HepG2 (cell line): ENCODE measurements at regions not wholly inside any gene's neighbourhood (a gene's known extent, or its start where the extent isn't known, plus 50 kb on each side); places are given as distances from the start of the nearest gene placed in this dataset.

Experiments
- ATF1 ChIP-seq: IDR thresholded peaks from 2 replicates; pipeline ENCODE4 v1.6.1; 2016; ENCODE audit warnings: mild to moderate bottlenecking, control low read depth
- ATF7 ChIP-seq, 2 experiments: fragments of 450-650 bp in 1 of 2; sonication (generic) in 1 of 2; formaldehyde crosslinking in 1 of 2; IDR thresholded peaks; 2 replicates each; pipeline versions ENCODE4 v1.4.0 to v1.6.1; 2016 to 2020; ENCODE audit warnings: antibody characterized with exemption in 1 of 2, mild to moderate bottlenecking in 1 of 2, missing genetic modification reagents in 1 of 2
- CREB1 ChIP-seq, 2 experiments: fragments of 450-650 bp in 1 of 2; IDR thresholded peaks; 2 replicates each; pipeline ENCODE4 v1.6.1; 2016 to 2017; ENCODE audit warnings: control low read depth in 1 of 2, mild to moderate bottlenecking in 1 of 2, missing compliant biosample characterization in 1 of 2, missing genetic modification characterization in 1 of 2
- CTCF ChIP-seq: sonication (generic); formaldehyde crosslinking; IDR thresholded peaks from 2 replicates; pipeline ENCODE4 v1.5.0; 2020; ENCODE audit warnings: mild to moderate bottlenecking, missing genetic modification reagents, moderate library complexity
- FOXJ3 ChIP-seq: sonication (generic); formaldehyde crosslinking; IDR thresholded peaks from 2 replicates; pipeline ENCODE4 v1.4.0; 2020; ENCODE audit warnings: missing genetic modification reagents, mild to moderate bottlenecking, borderline replicate concordance
- HHEX ChIP-seq: IDR thresholded peaks from 2 replicates; pipeline ENCODE4 v1.6.1; 2016; ENCODE audit warnings: control low read depth
- MATR3 ChIP-seq: sonication (generic); formaldehyde crosslinking; IDR thresholded peaks from 2 replicates; pipeline ENCODE4 v1.4.0; 2020; ENCODE audit warnings: missing genetic modification reagents
- PATZ1 ChIP-seq: sonication (generic); formaldehyde crosslinking; IDR thresholded peaks from 2 replicates; pipeline ENCODE4 v1.4.0; 2020; ENCODE audit warnings: missing genetic modification reagents
- PRMT3 ChIP-seq: sonication (generic); formaldehyde crosslinking; IDR thresholded peaks from 2 replicates; pipeline ENCODE4 v1.8.1; 2022; ENCODE audit warnings: low read depth, mild to moderate bottlenecking, moderate library complexity, missing genetic modification reagents, borderline replicate concordance
- RCOR2 ChIP-seq: IDR thresholded peaks from 2 replicates; pipeline ENCODE4 v1.6.1; 2016; ENCODE audit warnings: missing biosample characterization, missing genetic modification reagents
- RXRA ChIP-seq: sonication (generic); formaldehyde crosslinking; IDR thresholded peaks from 2 replicates; pipeline ENCODE4 v1.5.1; 2020; ENCODE audit warnings: missing genetic modification reagents
- SAP130 ChIP-seq: IDR thresholded peaks from 2 replicates; pipeline ENCODE4 v1.6.1; 2016; ENCODE audit warnings: low read depth
- SOX5 ChIP-seq: IDR thresholded peaks from 2 replicates; pipeline ENCODE4 v1.6.1; 2016; ENCODE audit warnings: borderline replicate concordance
- SP5 ChIP-seq: IDR thresholded peaks from 2 replicates; pipeline ENCODE4 v1.6.1; 2016; ENCODE audit warnings: low read depth, borderline replicate concordance
- TARDBP ChIP-seq: sonication (generic); formaldehyde crosslinking; IDR thresholded peaks from 2 replicates; pipeline ENCODE4 v1.8.0; 2022; ENCODE audit warnings: mild to moderate bottlenecking, missing genetic modification reagents
- TSC22D2 ChIP-seq: sonication (generic); formaldehyde crosslinking; IDR thresholded peaks from 2 replicates; pipeline ENCODE4 v1.5.1; 2020; ENCODE audit warnings: missing genetic modification reagents, mild to moderate bottlenecking, borderline replicate concordance
- ZBTB25 ChIP-seq: IDR thresholded peaks from 2 replicates; pipeline ENCODE4 v1.6.1; 2018; ENCODE audit warnings: missing genetic modification reagents
- ZNF160 ChIP-seq: sonication (generic); formaldehyde crosslinking; IDR thresholded peaks from 2 replicates; pipeline ENCODE4 v1.8.0; 2022; ENCODE audit warnings: mild to moderate bottlenecking, inconsistent platforms, missing genetic modification reagents
- ZNF30 ChIP-seq: sonication (generic); formaldehyde crosslinking; IDR thresholded peaks from 2 replicates; pipeline ENCODE4 v1.5.0; 2020; ENCODE audit warnings: mild to moderate bottlenecking, missing genetic modification reagents
- ZNF343 ChIP-seq: sonication (generic); formaldehyde crosslinking; IDR thresholded peaks from 2 replicates; pipeline ENCODE4 v1.4.0; 2020; ENCODE audit warnings: mild to moderate bottlenecking, missing genetic modification reagents
- ZNF441 ChIP-seq: sonication (generic); formaldehyde crosslinking; IDR thresholded peaks from 2 replicates; pipeline ENCODE4 v1.7.0; 2021; ENCODE audit warnings: missing genetic modification reagents, borderline replicate concordance
- ZNF510 ChIP-seq: sonication (generic); formaldehyde crosslinking; IDR thresholded peaks from 2 replicates; pipeline ENCODE4 v1.4.0; 2020; ENCODE audit warnings: low read depth, mild to moderate bottlenecking, missing genetic modification reagents
- ZNF530 ChIP-seq: sonication (generic); formaldehyde crosslinking; IDR thresholded peaks from 2 replicates; pipeline ENCODE4 v1.5.0; 2020; ENCODE audit warnings: low read depth, mild to moderate bottlenecking, missing genetic modification reagents
- ZNF674 ChIP-seq: sonication (generic); formaldehyde crosslinking; IDR thresholded peaks from 2 replicates; pipeline ENCODE4 v1.5.0; 2020; ENCODE audit warnings: low read depth, mild to moderate bottlenecking, missing genetic modification reagents
- ZNF775 ChIP-seq: sonication (generic); formaldehyde crosslinking; IDR thresholded peaks from 2 replicates; pipeline ENCODE4 v1.4.0; 2020; ENCODE audit warnings: missing genetic modification reagents, mild to moderate bottlenecking, moderate library complexity, borderline replicate concordance

- TF ChIP-seq MATR3 (CRISPR knock-in tag), result no peak
- no peak for TF ChIP-seq ZNF775
- no peak for TF ChIP-seq ZNF343 (CRISPR knock-in tag)
- TF ChIP-seq PRMT3 (CRISPR knock-in tag), result no peak
- peak; percentile 76; the same call in 1 of the 2 replicates for TF ChIP-seq RXRA (CRISPR knock-in tag)
- 0 out of 2 replicates have a peak, but pooled peaks have one; percentile 55 for TF ChIP-seq ZNF160 (CRISPR knock-in tag)
- TF ChIP-seq ZNF530 (CRISPR knock-in tag), result no peak
- TF ChIP-seq FOXJ3 (CRISPR knock-in tag), result 0 out of 2 replicates have a peak, but pooled peaks have one; percentile 19
- TF ChIP-seq SAP130 (CRISPR knock-in tag), result peak; percentile 69
- no peak for TF ChIP-seq ZNF510 (CRISPR knock-in tag)
- TF ChIP-seq ZBTB25 (CRISPR knock-in tag), result peak; percentile 85
- peak; percentile 93 for TF ChIP-seq RCOR2 (CRISPR knock-in tag)
- peak; percentile 95 for TF ChIP-seq PATZ1 (CRISPR knock-in tag)
- TF ChIP-seq ZNF30 (CRISPR knock-in tag), result no peak
- no peak for TF ChIP-seq CREB1 (IDR thresholded peaks at IDR 0.05)
- no peak for TF ChIP-seq CREB1 (CRISPR knock-in tag; IDR thresholded peaks at IDR 0.05)
- TF ChIP-seq ATF1 (CRISPR knock-in tag), result no peak
- peak; percentile 75; the same call in 1 of the 2 replicates for TF ChIP-seq SP5 (CRISPR knock-in tag)
- no peak; the same call in 1 of the 2 replicates for TF ChIP-seq CTCF (CRISPR knock-in tag)
- TF ChIP-seq TSC22D2 (CRISPR knock-in tag), result 0 out of 2 replicates have a peak, but pooled peaks have one; percentile 57
- no peak for TF ChIP-seq ZNF674 (CRISPR knock-in tag)
- peak; percentile 87; the same call in 1 of the 2 replicates for TF ChIP-seq TARDBP (CRISPR knock-in tag)
- TF ChIP-seq HHEX (CRISPR knock-in tag), result peak; percentile 18; the same call in 1 of the 2 replicates
- peak; percentile 65; the same call in 1 of the 2 replicates for TF ChIP-seq SOX5 (CRISPR knock-in tag)
- TF ChIP-seq ZNF441 (CRISPR knock-in tag), result no peak; the same call in 1 of the 2 replicates
- no peak for TF ChIP-seq ATF7 (IDR thresholded peaks at IDR 0.05)
- TF ChIP-seq ATF7 (CRISPR knock-in tag; IDR thresholded peaks at IDR 0.05), result peak; percentile 22; the same call in 1 of the 2 replicates
Observed at GRCh38 chr2:74747411-74748080, 86.4 kb upstream of the HK2 start (continued).
